SIG-M5 (cell line): ENCODE measurements at regions not wholly inside any gene's neighbourhood (a gene's known extent, or its start where the extent isn't known, plus 50 kb on each side); places are given as distances from the start of the nearest gene placed in this dataset.
"Not testable (repeated sequence)": the region's sequence is repeated elsewhere in the genome, so short reads cannot be mapped to it uniquely, and the experiment has no call there.

Source experiments
- DNase-seq: peaks from one replicate; lab custom pipeline; 2025; lab: John Stamatoyannopoulos, UW

- DNase-seq, result no peak
Observed at GRCh38 chr6:113754291-113754690, 102.9 kb upstream of the MARCKS start.

GRCh38 chr6:113755449-113756289 lies 101.5 kb upstream of the MARCKS start:
- no peak for DNase-seq

GRCh38 chr6:113756290-113756665 lies 100.9 kb upstream of the MARCKS start:
- no peak for DNase-seq

- DNase-seq, result no peak
Observed at GRCh38 chr6:113758214-113758613, 98.9 kb upstream of the MARCKS start.

- DNase-seq, result no peak
Observed at GRCh38 chr6:113758826-113759574, 98.1 kb upstream of the MARCKS start.

GRCh38 chr6:113762641-113763040 lies 94.5 kb upstream of the MARCKS start:
- no peak for DNase-seq

- DNase-seq, result no peak
Observed at GRCh38 chr6:113763311-113763766, 93.8 kb upstream of the MARCKS start.

GRCh38 chr6:113763876-113764275 lies 93.3 kb upstream of the MARCKS start:
- DNase-seq, result no peak

- no peak for DNase-seq
Observed at GRCh38 chr6:113765909-113766308, 91.2 kb upstream of the MARCKS start.

- DNase-seq, result no peak
Observed at GRCh38 chr6:113767985-113768384, 89.2 kb upstream of the MARCKS start.

- no peak for DNase-seq
Observed at GRCh38 chr6:113772961-113773360, 84.2 kb upstream of the MARCKS start.

GRCh38 chr6:113774127-113774825 lies 82.9 kb upstream of the MARCKS start:
- no peak for DNase-seq

- DNase-seq, result no peak
Observed at GRCh38 chr6:113776998-113777397, 80.1 kb upstream of the MARCKS start.

GRCh38 chr6:113777601-113778000 lies 79.5 kb upstream of the MARCKS start:
- DNase-seq, result no peak

- no peak for DNase-seq
Observed at GRCh38 chr6:113779656-113780055, 77.5 kb upstream of the MARCKS start.

- DNase-seq, result no peak
Observed at GRCh38 chr6:113782636-113783035, 74.5 kb upstream of the MARCKS start.

GRCh38 chr6:113786168-113786567 lies 71.0 kb upstream of the MARCKS start:
- DNase-seq, result no peak

GRCh38 chr6:113788586-113788985 lies 68.6 kb upstream of the MARCKS start:
- no peak for DNase-seq

- not testable (repeated sequence) for DNase-seq
Observed at GRCh38 chr6:113791225-113791624, 65.9 kb upstream of the MARCKS start.

GRCh38 chr6:113795371-113795770 lies 61.8 kb upstream of the MARCKS start:
- DNase-seq, result not testable (repeated sequence)

GRCh38 chr6:113796038-113796437 lies 61.1 kb upstream of the MARCKS start:
- no peak for DNase-seq

- DNase-seq, result no peak
Observed at GRCh38 chr6:113802779-113803178, 54.4 kb upstream of the MARCKS start.
